ENCODE measurements at regions not wholly inside any gene's neighbourhood (a gene's known extent, or its start where the extent isn't known, plus 50 kb on each side); places are given as distances from the start of the nearest gene placed in this dataset.

DNA sequence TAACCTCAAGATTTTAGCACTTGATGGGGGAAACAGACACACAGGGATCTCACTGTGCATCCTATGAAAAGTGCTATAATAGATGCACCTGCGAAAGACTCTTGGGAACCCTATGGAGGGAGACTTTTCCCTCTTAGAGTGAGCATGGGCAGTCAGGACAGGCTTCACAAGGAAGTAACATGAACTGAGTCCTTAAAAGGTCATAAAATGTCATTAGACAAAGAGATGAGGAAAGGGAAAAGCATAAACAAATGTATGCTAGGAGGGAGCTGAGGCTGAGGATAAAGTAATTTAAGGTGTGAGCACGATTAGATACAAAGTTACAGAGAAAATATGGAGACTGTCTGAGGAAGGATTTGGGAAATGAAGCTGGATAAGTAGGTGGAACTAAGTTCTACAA is 60.6 kb upstream of the MIER3 start (continued):
- TF ChIP-seq, protein P1, sequence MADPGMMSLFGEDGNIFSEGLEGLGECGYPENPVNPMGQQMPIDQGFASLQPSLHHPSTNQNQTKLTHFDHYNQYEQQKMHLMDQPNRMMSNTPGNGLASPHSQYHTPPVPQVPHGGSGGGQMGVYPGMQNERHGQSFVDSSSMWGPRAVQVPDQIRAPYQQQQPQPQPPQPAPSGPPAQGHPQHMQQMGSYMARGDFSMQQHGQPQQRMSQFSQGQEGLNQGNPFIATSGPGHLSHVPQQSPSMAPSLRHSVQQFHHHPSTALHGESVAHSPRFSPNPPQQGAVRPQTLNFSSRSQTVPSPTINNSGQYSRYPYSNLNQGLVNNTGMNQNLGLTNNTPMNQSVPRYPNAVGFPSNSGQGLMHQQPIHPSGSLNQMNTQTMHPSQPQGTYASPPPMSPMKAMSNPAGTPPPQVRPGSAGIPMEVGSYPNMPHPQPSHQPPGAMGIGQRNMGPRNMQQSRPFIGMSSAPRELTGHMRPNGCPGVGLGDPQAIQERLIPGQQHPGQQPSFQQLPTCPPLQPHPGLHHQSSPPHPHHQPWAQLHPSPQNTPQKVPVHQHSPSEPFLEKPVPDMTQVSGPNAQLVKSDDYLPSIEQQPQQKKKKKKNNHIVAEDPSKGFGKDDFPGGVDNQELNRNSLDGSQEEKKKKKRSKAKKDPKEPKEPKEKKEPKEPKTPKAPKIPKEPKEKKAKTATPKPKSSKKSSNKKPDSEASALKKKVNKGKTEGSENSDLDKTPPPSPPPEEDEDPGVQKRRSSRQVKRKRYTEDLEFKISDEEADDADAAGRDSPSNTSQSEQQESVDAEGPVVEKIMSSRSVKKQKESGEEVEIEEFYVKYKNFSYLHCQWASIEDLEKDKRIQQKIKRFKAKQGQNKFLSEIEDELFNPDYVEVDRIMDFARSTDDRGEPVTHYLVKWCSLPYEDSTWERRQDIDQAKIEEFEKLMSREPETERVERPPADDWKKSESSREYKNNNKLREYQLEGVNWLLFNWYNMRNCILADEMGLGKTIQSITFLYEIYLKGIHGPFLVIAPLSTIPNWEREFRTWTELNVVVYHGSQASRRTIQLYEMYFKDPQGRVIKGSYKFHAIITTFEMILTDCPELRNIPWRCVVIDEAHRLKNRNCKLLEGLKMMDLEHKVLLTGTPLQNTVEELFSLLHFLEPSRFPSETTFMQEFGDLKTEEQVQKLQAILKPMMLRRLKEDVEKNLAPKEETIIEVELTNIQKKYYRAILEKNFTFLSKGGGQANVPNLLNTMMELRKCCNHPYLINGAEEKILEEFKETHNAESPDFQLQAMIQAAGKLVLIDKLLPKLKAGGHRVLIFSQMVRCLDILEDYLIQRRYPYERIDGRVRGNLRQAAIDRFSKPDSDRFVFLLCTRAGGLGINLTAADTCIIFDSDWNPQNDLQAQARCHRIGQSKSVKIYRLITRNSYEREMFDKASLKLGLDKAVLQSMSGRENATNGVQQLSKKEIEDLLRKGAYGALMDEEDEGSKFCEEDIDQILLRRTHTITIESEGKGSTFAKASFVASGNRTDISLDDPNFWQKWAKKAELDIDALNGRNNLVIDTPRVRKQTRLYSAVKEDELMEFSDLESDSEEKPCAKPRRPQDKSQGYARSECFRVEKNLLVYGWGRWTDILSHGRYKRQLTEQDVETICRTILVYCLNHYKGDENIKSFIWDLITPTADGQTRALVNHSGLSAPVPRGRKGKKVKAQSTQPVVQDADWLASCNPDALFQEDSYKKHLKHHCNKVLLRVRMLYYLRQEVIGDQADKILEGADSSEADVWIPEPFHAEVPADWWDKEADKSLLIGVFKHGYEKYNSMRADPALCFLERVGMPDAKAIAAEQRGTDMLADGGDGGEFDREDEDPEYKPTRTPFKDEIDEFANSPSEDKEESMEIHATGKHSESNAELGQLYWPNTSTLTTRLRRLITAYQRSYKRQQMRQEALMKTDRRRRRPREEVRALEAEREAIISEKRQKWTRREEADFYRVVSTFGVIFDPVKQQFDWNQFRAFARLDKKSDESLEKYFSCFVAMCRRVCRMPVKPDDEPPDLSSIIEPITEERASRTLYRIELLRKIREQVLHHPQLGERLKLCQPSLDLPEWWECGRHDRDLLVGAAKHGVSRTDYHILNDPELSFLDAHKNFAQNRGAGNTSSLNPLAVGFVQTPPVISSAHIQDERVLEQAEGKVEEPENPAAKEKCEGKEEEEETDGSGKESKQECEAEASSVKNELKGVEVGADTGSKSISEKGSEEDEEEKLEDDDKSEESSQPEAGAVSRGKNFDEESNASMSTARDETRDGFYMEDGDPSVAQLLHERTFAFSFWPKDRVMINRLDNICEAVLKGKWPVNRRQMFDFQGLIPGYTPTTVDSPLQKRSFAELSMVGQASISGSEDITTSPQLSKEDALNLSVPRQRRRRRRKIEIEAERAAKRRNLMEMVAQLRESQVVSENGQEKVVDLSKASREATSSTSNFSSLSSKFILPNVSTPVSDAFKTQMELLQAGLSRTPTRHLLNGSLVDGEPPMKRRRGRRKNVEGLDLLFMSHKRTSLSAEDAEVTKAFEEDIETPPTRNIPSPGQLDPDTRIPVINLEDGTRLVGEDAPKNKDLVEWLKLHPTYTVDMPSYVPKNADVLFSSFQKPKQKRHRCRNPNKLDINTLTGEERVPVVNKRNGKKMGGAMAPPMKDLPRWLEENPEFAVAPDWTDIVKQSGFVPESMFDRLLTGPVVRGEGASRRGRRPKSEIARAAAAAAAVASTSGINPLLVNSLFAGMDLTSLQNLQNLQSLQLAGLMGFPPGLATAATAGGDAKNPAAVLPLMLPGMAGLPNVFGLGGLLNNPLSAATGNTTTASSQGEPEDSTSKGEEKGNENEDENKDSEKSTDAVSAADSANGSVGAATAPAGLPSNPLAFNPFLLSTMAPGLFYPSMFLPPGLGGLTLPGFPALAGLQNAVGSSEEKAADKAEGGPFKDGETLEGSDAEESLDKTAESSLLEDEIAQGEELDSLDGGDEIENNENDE (IDR thresholded peaks at IDR 0.05; ENCODE audit: insufficient replicate concordance, low read length) = no peak
- TF ChIP-seq EZH2 (IDR thresholded peaks at IDR 0.05; ENCODE audit: low read depth, low read length, severe bottlenecking) (no peak), BACH1 (IDR thresholded peaks at IDR 0.05; ENCODE audit: low read length) (no peak), GTF2F1 (IDR thresholded peaks at IDR 0.05; ENCODE audit: borderline replicate concordance, low read depth, low read length) (no peak), PHF8 (conservative IDR thresholded peaks at IDR 0.05; ENCODE audit: low read depth, low read length) (no peak), KDM1A (IDR thresholded peaks at IDR 0.05; ENCODE audit: borderline replicate concordance, low read length) (no peak), RBBP5 (IDR thresholded peaks at IDR 0.05; ENCODE audit: borderline replicate concordance, low read depth, low read length) (no peak), SP2 (IDR thresholded peaks at IDR 0.05; ENCODE audit: low read length) (no peak), NRF1 (IDR thresholded peaks at IDR 0.05; ENCODE audit: low read depth, low read length) (no peak), SIRT6 (IDR thresholded peaks at IDR 0.05; ENCODE audit: low read length) (no peak), TEAD4 (IDR thresholded peaks at IDR 0.05; ENCODE audit: low read depth, low read length) (no peak), CHD2 (IDR thresholded peaks at IDR 0.05; ENCODE audit: low read length) (no peak), SP4 (IDR thresholded peaks at IDR 0.05; ENCODE audit: low read length) (no peak)
